Erythroblast (primary cell): ENCODE measurements at regions not wholly inside any gene's neighbourhood (a gene's known extent, or its start where the extent isn't known, plus 50 kb on each side); places are given as distances from the start of the nearest gene placed in this dataset.

Source experiments
- GATA1 ChIP-seq: IDR thresholded peaks from 2 replicates; pipeline ENCODE4 v1.6.1; 2011; ENCODE audit warnings: low read depth, mild to moderate bottlenecking, control low read depth, low read length, moderate library complexity
- POLR2A ChIP-seq: IDR thresholded peaks from 2 replicates; pipeline ENCODE4 v1.6.1; 2011; ENCODE audit warnings: mild to moderate bottlenecking, low read length

- TF ChIP-seq POLR2A (no peak), GATA1 (no peak)
Observed at GRCh38 chr4:114041117-114041475, 61.6 kb upstream of the ARSJ start.
